Activated CD8-positive, alpha-beta T cell treated with anti-CD3 and anti-CD28 coated beads for 36 hours (primary cell): ENCODE measurements at regions not wholly inside any gene's neighbourhood (a gene's known extent, or its start where the extent isn't known, plus 50 kb on each side); places are given as distances from the start of the nearest gene placed in this dataset.

ENCODE experiments used
- ATAC-seq: fragments of 200-7000 bp; cut with Tn5 transposase; one replicate; pipeline ENCODE4 v1.10.0; 2021; ENCODE audit warnings: mild to moderate bottlenecking, moderate library complexity
- CTCF ChIA-PET: fragments of 350-600 bp; sonication (Branson Sonifier 250); formaldehyde crosslinking; loops from one replicate; lab custom pipeline; 2021; ENCODE audit warnings: antibody characterized with exemption; lab: Charles Lee
- POLR2A ChIA-PET: fragments of 350-600 bp; sonication (Branson Sonifier 250); formaldehyde crosslinking; loops from one replicate; lab custom pipeline; 2021; ENCODE audit warnings: antibody characterized with exemption; lab: Charles Lee
- DNase-seq: peaks from one replicate; pipeline ENCODE4 v3.0.0-alpha.2; 2020
- H3K27ac Mint-ChIP-seq: one replicate; pipeline ENCODE4 v1.8.0; 2021; ENCODE audit warnings: mild to moderate bottlenecking, mixed read lengths
- H3K27me3 Mint-ChIP-seq: one replicate; pipeline ENCODE4 v1.8.0; 2021; ENCODE audit warnings: mixed read lengths
- H3K36me3 Mint-ChIP-seq: one replicate; pipeline ENCODE4 v1.8.0; 2021; ENCODE audit warnings: low read depth, mixed read lengths
- H3K4me1 Mint-ChIP-seq: one replicate; pipeline ENCODE4 v1.8.0; 2021; ENCODE audit warnings: low read depth, mixed read lengths
- H3K4me3 Mint-ChIP-seq: one replicate; pipeline ENCODE4 v1.8.0; 2021; ENCODE audit warnings: mild to moderate bottlenecking, moderate library complexity, mixed read lengths
- H3K9me3 Mint-ChIP-seq: one replicate; pipeline ENCODE4 v1.8.0; 2021; ENCODE audit warnings: mixed read lengths
- CTCF ChIP-seq: fragments of 200-600 bp; IDR thresholded peaks from one replicate; pipeline ENCODE4 v1.8.0; 2022; ENCODE audit warnings: antibody characterized with exemption, mild to moderate bottlenecking
- intact Hi-C: fragments of 100-400 bp; cut with micrococcal nuclease; formaldehyde crosslinking; loops from one replicate; pipeline ENCODE4 v1.10.0; 2022

- TF ChIP-seq CTCF, result no peak
- Mint-ChIP-seq H3K27ac (no peak overlapping the region), H3K36me3 (no peaks in the 10 kb centered on the region), H3K9me3 (peaks cover 27% of the 10 kb centered on the region), H3K4me3 (no peak overlapping the region), H3K27me3 (no peaks in the 10 kb centered on the region), H3K4me1 (no peaks in the 10 kb centered on the region)
- intact Hi-C loops, result no loop called here
- no peak for DNase-seq
- ChIA-PET CTCF (no interaction called here), POLR2A (no interaction called here)
- ATAC-seq, result no peak
Measured at GRCh38 chr5:24749701-24750100, 104.9 kb upstream of the CDH10 start.

- Mint-ChIP-seq H3K27me3 (no peaks in the 10 kb centered on the region), H3K36me3 (no peaks in the 10 kb centered on the region), H3K27ac (no peak overlapping the region), H3K4me3 (no peak overlapping the region), H3K9me3 (peaks cover 24% of the 10 kb centered on the region), H3K4me1 (no peaks in the 10 kb centered on the region)
- ChIA-PET CTCF (no interaction called here), POLR2A (no interaction called here)
- DNase-seq (no peak), ATAC-seq (no peak)
- intact Hi-C loops, result no loop called here
- TF ChIP-seq CTCF, result no peak
Measured at GRCh38 chr5:24747327-24747726, 102.5 kb upstream of the CDH10 start.

- Mint-ChIP-seq H3K4me1 (no peaks in the 10 kb centered on the region), H3K9me3 (peaks cover 5% of the 10 kb centered on the region), H3K27me3 (no peaks in the 10 kb centered on the region), H3K27ac (no peak overlapping the region), H3K36me3 (no peaks in the 10 kb centered on the region), H3K4me3 (no peak overlapping the region)
- TF ChIP-seq CTCF, result no peak
- no peak for ATAC-seq
- intact Hi-C loops, result no loop called here
- DNase-seq, result no peak
- ChIA-PET POLR2A (no interaction called here), CTCF (no interaction called here)
Measured at GRCh38 chr5:24742334-24742733, 97.6 kb upstream of the CDH10 start.

GRCh38 chr5:24737163-24737562 lies 92.4 kb upstream of the CDH10 start:
- DNase-seq, result no peak
- CTCF ChIA-PET, result no interaction called here
- no peak overlapping the region for H3K4me3 Mint-ChIP-seq
- no peak overlapping the region for H3K27ac Mint-ChIP-seq
- POLR2A ChIA-PET, result no interaction called here
- H3K4me1 Mint-ChIP-seq, result no peaks in the 10 kb centered on the region
- intact Hi-C loops, result no loop called here
- H3K36me3 Mint-ChIP-seq, result no peaks in the 10 kb centered on the region
- no peak for ATAC-seq
- no peaks in the 10 kb centered on the region for H3K27me3 Mint-ChIP-seq
- no peak for TF ChIP-seq CTCF
- H3K9me3 Mint-ChIP-seq, result peaks cover 6% of the 10 kb centered on the region

- peaks cover 6% of the 10 kb centered on the region for H3K9me3 Mint-ChIP-seq
- CTCF ChIA-PET, result no interaction called here
- no peak for TF ChIP-seq CTCF
- POLR2A ChIA-PET, result no interaction called here
- no peak overlapping the region for H3K4me3 Mint-ChIP-seq
- ATAC-seq (no peak), DNase-seq (no peak)
- no peaks in the 10 kb centered on the region for H3K27me3 Mint-ChIP-seq
- intact Hi-C loops, result no loop called here
- no peak overlapping the region for H3K27ac Mint-ChIP-seq
- H3K36me3 Mint-ChIP-seq, result no peaks in the 10 kb centered on the region
- no peaks in the 10 kb centered on the region for H3K4me1 Mint-ChIP-seq
Measured at GRCh38 chr5:24735284-24735683, 90.5 kb upstream of the CDH10 start.
